ENCODE measurements at regions not wholly inside any gene's neighbourhood (a gene's known extent, or its start where the extent isn't known, plus 50 kb on each side); places are given as distances from the start of the nearest gene placed in this dataset.

- 90% methylated on average over 3 of the region's 3 CpGs for WGBS (ENCODE audit: insufficient coverage)
- no peak overlapping the region for H3K27ac ChIP-seq (ENCODE audit: insufficient read depth in 1 of 2, low read depth in 1 of 2, low read length in 2 of 2, poor library complexity in 1 of 2, severe bottlenecking in 2 of 2)
- ChIA-PET CTCF (no interaction called here), POLR2A (no interaction called here)
- no peaks in the 10 kb centered on the region for H3K4me1 ChIP-seq (ENCODE audit: control extremely low read depth in 1 of 4, control insufficient read depth in 4 of 4, insufficient read depth in 4 of 4, low read length in 3 of 4)
- H3K36me3 ChIP-seq (ENCODE audit: control insufficient read depth in 4 of 4, insufficient read depth in 4 of 4, low read length in 3 of 4): no peaks in the 10 kb centered on the region
- DNase-seq: peak in 1 of 3 donors; percentile 16
- no peak overlapping the region for H3K4me3 ChIP-seq (ENCODE audit: control insufficient read depth in 1 of 7, extremely low read depth in 1 of 7, insufficient read depth in 4 of 7, low read depth in 2 of 7, low read length in 6 of 7)
- peaks cover 2 to 19% (median 6%) of the 10 kb centered on the region in 5 experiments for H3K9me3 ChIP-seq (ENCODE audit: control extremely low read depth in 1 of 5, control insufficient read depth in 4 of 5, insufficient read depth in 2 of 5, low read depth in 1 of 5, low read length in 4 of 5)
- H3K27me3 ChIP-seq (replicated peaks in 2 of 5; ENCODE audit: control insufficient read depth in 4 of 5, insufficient read depth in 5 of 5, low read length in 4 of 5): no peaks in the 10 kb centered on the region
Observed at GRCh38 chr12:19752712-19753111, 313.4 kb downstream of the AEBP2 start.

- Histone ChIP-seq H3K27me3 (replicated peaks in 2 of 5; ENCODE audit: control insufficient read depth in 4 of 5, insufficient read depth in 5 of 5, low read length in 4 of 5) (no peaks in the 10 kb centered on the region), H3K9me3 (ENCODE audit: control extremely low read depth in 1 of 5, control insufficient read depth in 4 of 5, insufficient read depth in 2 of 5, low read depth in 1 of 5, low read length in 4 of 5) (peaks cover 2 to 11% (median 3%) of the 10 kb centered on the region in 5 experiments), H3K4me1 (ENCODE audit: control extremely low read depth in 1 of 4, control insufficient read depth in 4 of 4, insufficient read depth in 4 of 4, low read length in 3 of 4) (no peaks in the 10 kb centered on the region), H3K36me3 (ENCODE audit: control insufficient read depth in 4 of 4, insufficient read depth in 4 of 4, low read length in 3 of 4) (no peaks in the 10 kb centered on the region), H3K4me3 (ENCODE audit: control insufficient read depth in 1 of 7, extremely low read depth in 1 of 7, insufficient read depth in 4 of 7, low read depth in 2 of 7, low read length in 6 of 7) (no peak overlapping the region), H3K27ac (ENCODE audit: insufficient read depth in 1 of 2, low read depth in 1 of 2, low read length in 2 of 2, poor library complexity in 1 of 2, severe bottlenecking in 2 of 2) (no peak overlapping the region)
- ChIA-PET CTCF (interaction anchor here (1.4 to 1.6 kb wide), 2 partner anchors 16 to 847 kb away, joined by 4 to 5 read pairs; no protein-coding TSS in a partner anchor), POLR2A (interaction anchor here (0.6 kb wide), 1 partner anchor 85 kb away, joined by 6 read pairs; no protein-coding TSS in a partner anchor)
- WGBS (ENCODE audit: insufficient coverage): no CpG with 5 or more reads among the region's 2 CpGs
- DNase-seq: no peak
Observed at GRCh38 chr12:19755136-19755535, 315.8 kb downstream of the AEBP2 start.

- no peaks in the 10 kb centered on the region for H3K27me3 ChIP-seq (replicated peaks in 2 of 5; ENCODE audit: control insufficient read depth in 4 of 5, insufficient read depth in 5 of 5, low read length in 4 of 5)
- ChIA-PET POLR2A (no interaction called here), CTCF (interaction anchor here (0.8 to 1.4 kb wide), 7 partner anchors 11 to 1041 kb away, joined by 3 to 4 read pairs (median 3); partner anchors contain the start of gene PDE3A)
- DNase-seq: peak; percentile 28 to 43 (median 32)
- 48% methylated on average over 2 of the region's 7 CpGs for WGBS (ENCODE audit: insufficient coverage)
- no peak overlapping the region for H3K4me3 ChIP-seq (ENCODE audit: control insufficient read depth in 1 of 7, extremely low read depth in 1 of 7, insufficient read depth in 4 of 7, low read depth in 2 of 7, low read length in 6 of 7)
- H3K9me3 ChIP-seq (ENCODE audit: control extremely low read depth in 1 of 5, control insufficient read depth in 4 of 5, insufficient read depth in 2 of 5, low read depth in 1 of 5, low read length in 4 of 5): peaks cover 2 to 11% (median 3%) of the 10 kb centered on the region in 5 experiments
- H3K36me3 ChIP-seq (ENCODE audit: control insufficient read depth in 4 of 4, insufficient read depth in 4 of 4, low read length in 3 of 4): no peaks in the 10 kb centered on the region
- peaks cover 0 to 7% (median 1%) of the 10 kb centered on the region in 4 experiments for H3K4me1 ChIP-seq (ENCODE audit: control extremely low read depth in 1 of 4, control insufficient read depth in 4 of 4, insufficient read depth in 4 of 4, low read length in 3 of 4)
- H3K27ac ChIP-seq (ENCODE audit: insufficient read depth in 1 of 2, low read depth in 1 of 2, low read length in 2 of 2, poor library complexity in 1 of 2, severe bottlenecking in 2 of 2): no peak overlapping the region
Observed at GRCh38 chr12:19757317-19757877, 318.1 kb downstream of the AEBP2 start.

- Histone ChIP-seq H3K36me3 (ENCODE audit: control insufficient read depth in 4 of 4, insufficient read depth in 4 of 4, low read length in 3 of 4) (no peaks in the 10 kb centered on the region), H3K4me1 (ENCODE audit: control extremely low read depth in 1 of 4, control insufficient read depth in 4 of 4, insufficient read depth in 4 of 4, low read length in 3 of 4) (peaks cover 0 to 7% (median 1%) of the 10 kb centered on the region in 4 experiments), H3K27me3 (replicated peaks in 2 of 5; ENCODE audit: control insufficient read depth in 4 of 5, insufficient read depth in 5 of 5, low read length in 4 of 5) (no peaks in the 10 kb centered on the region), H3K9me3 (ENCODE audit: control extremely low read depth in 1 of 5, control insufficient read depth in 4 of 5, insufficient read depth in 2 of 5, low read depth in 1 of 5, low read length in 4 of 5) (no peaks in the 10 kb centered on the region), H3K4me3 (ENCODE audit: control insufficient read depth in 1 of 7, extremely low read depth in 1 of 7, insufficient read depth in 4 of 7, low read depth in 2 of 7, low read length in 6 of 7) (no peak overlapping the region), H3K27ac (ENCODE audit: insufficient read depth in 1 of 2, low read depth in 1 of 2, low read length in 2 of 2, poor library complexity in 1 of 2, severe bottlenecking in 2 of 2) (no peak overlapping the region)
- DNase-seq: peak in 2 of 3 donors; percentile 10 to 22
- ChIA-PET POLR2A (no interaction called here), CTCF (interaction anchor here (1.5 kb wide), 1 partner anchor 20 kb away, joined by 5 read pairs; no protein-coding TSS in a partner anchor)
Observed at GRCh38 chr12:19759227-19759626, 319.9 kb downstream of the AEBP2 start.

- no peak overlapping the region for H3K27ac ChIP-seq (ENCODE audit: insufficient read depth in 1 of 2, low read depth in 1 of 2, low read length in 2 of 2, poor library complexity in 1 of 2, severe bottlenecking in 2 of 2)
- ChIA-PET POLR2A (interaction anchor here (0.6 kb wide), 1 partner anchor 196 kb away, joined by 9 read pairs; no protein-coding TSS in a partner anchor), CTCF (interaction anchor here (0.6 to 1.5 kb wide), 2 partner anchors 21 kb away, joined by 3 to 5 read pairs; no protein-coding TSS in a partner anchor)
- no CpG with 5 or more reads among the region's 2 CpGs for WGBS (ENCODE audit: insufficient coverage)
- H3K9me3 ChIP-seq (ENCODE audit: control extremely low read depth in 1 of 5, control insufficient read depth in 4 of 5, insufficient read depth in 2 of 5, low read depth in 1 of 5, low read length in 4 of 5): no peaks in the 10 kb centered on the region
- no peak overlapping the region for H3K4me3 ChIP-seq (ENCODE audit: control insufficient read depth in 1 of 7, extremely low read depth in 1 of 7, insufficient read depth in 4 of 7, low read depth in 2 of 7, low read length in 6 of 7)
- H3K27me3 ChIP-seq (replicated peaks in 2 of 5; ENCODE audit: control insufficient read depth in 4 of 5, insufficient read depth in 5 of 5, low read length in 4 of 5): no peaks in the 10 kb centered on the region
- peaks cover 0 to 7% (median 1%) of the 10 kb centered on the region in 4 experiments for H3K4me1 ChIP-seq (ENCODE audit: control extremely low read depth in 1 of 4, control insufficient read depth in 4 of 4, insufficient read depth in 4 of 4, low read length in 3 of 4)
- DNase-seq: no peak
- H3K36me3 ChIP-seq (ENCODE audit: control insufficient read depth in 4 of 4, insufficient read depth in 4 of 4, low read length in 3 of 4): no peaks in the 10 kb centered on the region
Observed at GRCh38 chr12:19760611-19761010, 321.3 kb downstream of the AEBP2 start.

- 83% methylated on average over 1 of the region's 1 CpG for WGBS (ENCODE audit: insufficient coverage)
- no peaks in the 10 kb centered on the region for H3K9me3 ChIP-seq (ENCODE audit: control extremely low read depth in 1 of 5, control insufficient read depth in 4 of 5, insufficient read depth in 2 of 5, low read depth in 1 of 5, low read length in 4 of 5)
- no peak overlapping the region for H3K27ac ChIP-seq (ENCODE audit: insufficient read depth in 1 of 2, low read depth in 1 of 2, low read length in 2 of 2, poor library complexity in 1 of 2, severe bottlenecking in 2 of 2)
- no peaks in the 10 kb centered on the region for H3K36me3 ChIP-seq (ENCODE audit: control insufficient read depth in 4 of 4, insufficient read depth in 4 of 4, low read length in 3 of 4)
- no peaks in the 10 kb centered on the region for H3K27me3 ChIP-seq (replicated peaks in 2 of 5; ENCODE audit: control insufficient read depth in 4 of 5, insufficient read depth in 5 of 5, low read length in 4 of 5)
- ChIA-PET POLR2A (no interaction called here), CTCF (no interaction called here)
- no peak overlapping the region for H3K4me3 ChIP-seq (ENCODE audit: control insufficient read depth in 1 of 7, extremely low read depth in 1 of 7, insufficient read depth in 4 of 7, low read depth in 2 of 7, low read length in 6 of 7)
- peak; percentile 12 to 77 (median 56) for DNase-seq
- peaks cover 0 to 7% (median 1%) of the 10 kb centered on the region in 4 experiments for H3K4me1 ChIP-seq (ENCODE audit: control extremely low read depth in 1 of 4, control insufficient read depth in 4 of 4, insufficient read depth in 4 of 4, low read length in 3 of 4)
Observed at GRCh38 chr12:19761463-19761862, 322.2 kb downstream of the AEBP2 start.

GRCh38 chr12:19763488-19763887 is 324.2 kb downstream of the AEBP2 start:
- no peaks in the 10 kb centered on the region for H3K27me3 ChIP-seq (replicated peaks in 2 of 5; ENCODE audit: control insufficient read depth in 4 of 5, insufficient read depth in 5 of 5, low read length in 4 of 5)
- H3K9me3 ChIP-seq (ENCODE audit: control extremely low read depth in 1 of 5, control insufficient read depth in 4 of 5, insufficient read depth in 2 of 5, low read depth in 1 of 5, low read length in 4 of 5): no peaks in the 10 kb centered on the region
- peaks cover 0 to 7% (median 1%) of the 10 kb centered on the region in 4 experiments for H3K4me1 ChIP-seq (ENCODE audit: control extremely low read depth in 1 of 4, control insufficient read depth in 4 of 4, insufficient read depth in 4 of 4, low read length in 3 of 4)
- 86% methylated on average over 1 of the region's 1 CpG for WGBS (ENCODE audit: insufficient coverage)
- no peaks in the 10 kb centered on the region for H3K36me3 ChIP-seq (ENCODE audit: control insufficient read depth in 4 of 4, insufficient read depth in 4 of 4, low read length in 3 of 4)
- ChIA-PET CTCF (no interaction called here), POLR2A (no interaction called here)
- DNase-seq: no peak
- H3K4me3 ChIP-seq (ENCODE audit: control insufficient read depth in 1 of 7, extremely low read depth in 1 of 7, insufficient read depth in 4 of 7, low read depth in 2 of 7, low read length in 6 of 7): no peak overlapping the region
- H3K27ac ChIP-seq (ENCODE audit: insufficient read depth in 1 of 2, low read depth in 1 of 2, low read length in 2 of 2, poor library complexity in 1 of 2, severe bottlenecking in 2 of 2): no peak overlapping the region

Measured in common myeloid progenitor, CD34-positive (primary cell).